HK-2 (cell line): ENCODE measurements at regions not wholly inside any gene's neighbourhood (a gene's known extent, or its start where the extent isn't known, plus 50 kb on each side); places are given as distances from the start of the nearest gene placed in this dataset.
"Not testable (repeated sequence)": the region's sequence is repeated elsewhere in the genome, so short reads cannot be mapped to it uniquely, and the experiment has no call there.

ENCODE experiments used
- DNase-seq: peaks from one replicate; pipeline ENCODE4 v3.0.0-alpha.2; 2018; ENCODE audit not compliant: unreplicated experiment

GRCh38 chr10:131816157-131816775 is 84.5 kb upstream of the PPP2R2D start:
- DNase-seq: no peak

- no peak for DNase-seq
These were observed 83.7 kb upstream of the PPP2R2D start for GRCh38 chr10:131816941-131817700.

GRCh38 chr10:131817866-131818509 is 82.8 kb upstream of the PPP2R2D start:
- no peak for DNase-seq

- DNase-seq: no peak
These were observed 82.1 kb upstream of the PPP2R2D start for GRCh38 chr10:131818510-131819234.

- DNase-seq: no peak
These were observed 81.4 kb upstream of the PPP2R2D start for GRCh38 chr10:131819241-131820072.

- DNase-seq: no peak
These were observed 80.2 kb upstream of the PPP2R2D start for GRCh38 chr10:131820626-131821025.

- no peak for DNase-seq
These were observed 79.3 kb upstream of the PPP2R2D start for GRCh38 chr10:131821378-131822012.

GRCh38 chr10:131822013-131822691 is 78.7 kb upstream of the PPP2R2D start:
- no peak for DNase-seq

GRCh38 chr10:131822692-131823245 is 78.0 kb upstream of the PPP2R2D start:
- no peak for DNase-seq

GRCh38 chr10:131823601-131824099 is 77.2 kb upstream of the PPP2R2D start:
- not testable (repeated sequence) for DNase-seq

GRCh38 chr10:131824371-131825149 is 76.2 kb upstream of the PPP2R2D start:
- peak; percentile 16 for DNase-seq

- no peak for DNase-seq
These were observed 75.5 kb upstream of the PPP2R2D start for GRCh38 chr10:131825150-131825848.

GRCh38 chr10:131825960-131826650 is 74.7 kb upstream of the PPP2R2D start:
- no peak for DNase-seq

- no peak for DNase-seq
These were observed 71.5 kb upstream of the PPP2R2D start for GRCh38 chr10:131829156-131829930.

GRCh38 chr10:131830446-131831130 is 70.2 kb upstream of the PPP2R2D start:
- DNase-seq: no peak

GRCh38 chr10:131831561-131831960 is 69.2 kb upstream of the PPP2R2D start:
- DNase-seq: no peak
